ENCODE measurements at regions not wholly inside any gene's neighbourhood (a gene's known extent, or its start where the extent isn't known, plus 50 kb on each side); places are given as distances from the start of the nearest gene placed in this dataset.
"Not testable (repeated sequence)": the region's sequence is repeated elsewhere in the genome, so short reads cannot be mapped to it uniquely, and the experiment has no call there.

DNA sequence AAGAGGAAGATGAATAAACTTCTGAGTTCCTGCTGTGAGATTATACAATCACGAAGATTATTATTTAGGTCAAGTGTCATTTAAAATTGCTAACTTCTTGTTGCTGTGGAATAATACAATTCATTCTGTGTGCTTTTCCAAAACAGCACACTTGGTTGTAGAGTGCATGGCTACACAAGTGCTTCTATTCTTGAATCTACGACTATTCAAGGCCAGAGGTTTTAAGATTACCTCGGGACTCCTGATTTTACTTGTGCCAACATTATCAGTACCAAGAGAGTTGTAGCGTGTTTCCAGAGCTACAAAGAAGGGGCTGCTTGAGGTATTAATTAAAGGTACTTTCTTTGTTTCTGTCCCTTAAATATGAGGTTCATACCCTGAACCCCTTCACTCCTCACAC, 234.0 kb upstream of the PCDH9 start:
- DNase-seq (ENCODE audit: low spot score), result no peak

DNA sequence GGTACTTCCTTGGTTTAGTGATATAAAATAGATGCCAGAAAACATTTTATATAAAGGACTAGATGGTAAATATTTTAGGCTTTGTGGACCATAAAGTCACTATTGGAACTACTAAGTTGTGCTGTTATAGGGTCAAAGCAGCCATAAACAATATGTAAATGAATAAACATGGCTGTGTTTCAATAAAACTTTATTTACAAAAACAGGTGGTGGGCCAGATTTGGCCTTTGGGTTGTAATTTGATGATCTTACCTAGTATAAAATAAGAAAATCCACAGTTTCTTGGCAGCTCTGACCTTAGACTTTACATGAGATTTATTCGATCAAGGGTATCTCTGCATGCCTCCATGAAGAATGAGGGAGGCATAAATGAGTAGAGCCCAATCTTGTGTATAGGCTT, 232.0 kb upstream of the PCDH9 start:
- DNase-seq (ENCODE audit: low spot score), result no peak

DNA sequence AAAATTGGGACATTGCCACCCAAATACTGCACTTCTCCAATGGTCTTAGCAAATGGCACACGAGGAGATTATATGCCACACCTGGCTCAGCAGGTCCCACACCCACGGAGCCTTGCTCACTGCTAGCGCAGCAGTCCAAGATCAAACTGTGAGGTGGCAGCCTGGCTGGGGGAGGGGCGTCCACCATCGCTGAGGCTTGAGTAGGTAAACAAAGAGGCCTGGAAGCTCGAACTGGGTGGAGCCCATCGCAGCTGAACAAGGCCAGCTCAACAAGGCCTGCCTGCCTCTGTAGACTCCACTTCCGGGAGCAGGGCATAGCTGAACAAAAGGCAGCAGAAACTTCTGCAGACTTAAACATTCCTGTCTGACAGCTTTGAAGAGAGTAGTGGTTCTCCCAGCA, 222.4 kb upstream of the PCDH9 start:
- DNase-seq (ENCODE audit: low spot score), result not testable (repeated sequence)

- DNase-seq (ENCODE audit: low spot score), result no peak
Measured at GRCh38 chr13:67445436-67445835, 215.3 kb upstream of the PCDH9 start.

GRCh38 chr13:67443923-67444322, 213.8 kb upstream of the PCDH9 start:
- no peak for DNase-seq (ENCODE audit: low spot score)

GRCh38 chr13:67440236-67440975, 210.3 kb upstream of the PCDH9 start:
- DNase-seq (ENCODE audit: low spot score), result no peak

DNA sequence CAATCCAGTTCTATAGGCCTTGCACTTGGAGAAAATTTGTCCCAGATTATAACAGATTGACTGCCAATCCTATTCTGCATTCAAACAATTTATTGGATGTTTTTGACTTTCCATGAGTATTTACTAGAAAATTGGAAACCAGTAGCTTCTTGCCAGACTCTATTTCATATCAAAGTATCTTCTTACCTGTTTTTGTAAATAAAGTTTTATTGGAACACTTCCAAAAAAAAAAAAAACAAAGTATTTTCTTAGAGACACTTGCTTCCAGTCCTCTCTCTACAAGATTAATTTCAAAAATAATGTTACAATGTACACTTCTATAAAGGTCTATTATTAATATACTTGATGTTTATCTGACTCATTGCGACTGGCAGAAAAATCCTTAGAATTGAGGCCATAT, 209.2 kb upstream of the PCDH9 start:
- DNase-seq (ENCODE audit: low spot score), result no peak

DNA sequence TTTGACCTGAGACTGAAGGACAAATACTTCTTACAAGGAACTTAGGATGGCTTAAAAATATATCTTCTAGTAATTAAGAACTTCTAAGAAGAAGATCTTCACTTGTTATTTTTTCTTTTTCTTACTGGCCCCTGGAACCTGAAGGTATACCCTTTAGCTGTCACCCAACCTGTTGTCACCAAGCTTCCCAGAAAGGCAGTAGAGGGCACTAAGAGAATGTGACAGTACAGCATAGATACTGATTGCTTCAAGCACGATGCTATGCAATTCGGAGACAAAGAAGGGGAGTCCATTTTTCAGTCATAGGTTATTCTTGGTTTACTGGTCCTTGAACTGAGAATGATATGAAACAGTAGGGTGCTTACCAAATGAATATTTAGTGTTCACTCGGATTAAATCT, 208.3 kb upstream of the PCDH9 start:
- DNase-seq (ENCODE audit: low spot score), result no peak

- no peak for DNase-seq (ENCODE audit: low spot score)
Measured at GRCh38 chr13:67437244-67437643, 207.1 kb upstream of the PCDH9 start.

DNA sequence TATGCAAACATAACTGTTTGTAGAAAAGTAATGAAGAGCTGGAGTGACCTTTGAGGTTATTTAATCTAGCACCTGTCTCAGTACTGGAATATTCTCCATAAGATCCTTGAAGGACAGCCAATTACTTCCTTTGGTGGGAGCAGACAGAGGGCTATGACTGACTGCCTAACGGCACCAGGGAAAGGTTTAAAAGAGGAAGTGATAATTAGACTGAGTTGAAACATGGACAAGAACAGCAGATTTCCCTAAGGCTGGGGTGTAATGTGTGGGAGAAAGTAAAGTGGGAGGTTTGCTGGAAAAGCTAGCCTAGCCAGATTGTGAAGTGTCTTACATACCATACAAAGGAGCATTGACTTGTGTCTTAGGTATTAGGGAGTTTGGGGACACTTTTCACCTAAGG, 191.3 kb upstream of the PCDH9 start:
- no peak for DNase-seq (ENCODE audit: low spot score)

DNA sequence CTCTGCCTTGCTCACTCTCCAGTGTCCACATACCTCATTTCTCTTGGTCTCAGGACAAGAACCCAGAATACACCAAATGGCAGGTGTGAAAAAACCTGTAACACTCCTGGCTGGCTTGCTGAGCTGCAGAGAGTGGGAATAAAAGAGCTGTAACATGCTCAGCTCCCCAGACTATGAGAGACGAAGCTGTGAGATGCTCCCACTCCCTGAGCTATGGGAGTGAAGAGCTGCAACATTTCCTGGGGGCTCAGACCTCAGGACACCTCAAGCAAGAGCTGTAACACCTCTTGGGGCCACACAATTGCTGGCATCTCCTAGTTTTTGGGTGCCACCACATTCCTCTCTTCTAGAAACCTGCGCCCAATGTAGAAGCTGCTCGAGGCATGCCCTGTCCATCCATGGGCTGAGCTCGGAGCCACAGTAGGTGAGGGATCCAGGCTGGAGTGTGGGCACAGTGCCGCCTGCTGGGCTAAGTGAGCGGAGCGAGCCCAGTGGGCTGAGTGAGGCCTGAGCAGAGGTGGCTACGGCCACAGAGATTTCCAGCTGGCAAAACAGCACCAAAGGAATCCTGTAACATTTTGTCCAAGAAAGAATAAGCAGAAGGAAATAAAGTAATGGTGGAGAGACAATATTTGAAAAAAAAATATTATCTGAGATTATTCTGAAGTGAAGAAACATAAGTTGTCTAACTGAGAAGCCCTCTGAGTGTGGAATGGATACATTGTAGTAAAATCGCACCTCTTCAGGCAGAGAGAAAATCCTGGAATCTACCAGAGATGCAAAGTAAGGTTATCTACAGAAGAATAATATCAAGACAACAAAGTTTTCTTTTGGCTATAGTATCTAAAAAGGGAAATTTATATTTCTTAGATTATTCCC, 186.2 kb upstream of the PCDH9 start:
- peak; percentile 67 for DNase-seq (ENCODE audit: low spot score)

DNA sequence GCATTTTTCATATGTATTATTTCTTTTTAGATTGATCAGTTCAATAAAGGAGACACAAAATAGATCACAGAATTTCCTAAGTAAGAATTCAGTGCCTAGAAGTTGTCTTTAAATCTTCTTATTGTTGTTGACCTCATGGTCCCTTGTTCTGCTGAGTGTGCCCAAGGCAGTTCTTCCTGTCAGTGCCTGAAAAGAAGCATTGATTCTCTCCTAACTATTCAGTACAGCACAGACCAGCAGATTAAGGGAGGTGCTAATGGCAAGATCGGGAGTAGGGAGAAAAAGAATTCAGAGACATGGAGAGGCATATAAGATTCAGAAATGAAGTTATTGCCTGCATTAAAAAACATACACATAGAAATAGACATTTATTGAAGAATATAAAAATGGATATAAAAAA, 180.5 kb upstream of the PCDH9 start:
- no peak for DNase-seq (ENCODE audit: low spot score)

DNA sequence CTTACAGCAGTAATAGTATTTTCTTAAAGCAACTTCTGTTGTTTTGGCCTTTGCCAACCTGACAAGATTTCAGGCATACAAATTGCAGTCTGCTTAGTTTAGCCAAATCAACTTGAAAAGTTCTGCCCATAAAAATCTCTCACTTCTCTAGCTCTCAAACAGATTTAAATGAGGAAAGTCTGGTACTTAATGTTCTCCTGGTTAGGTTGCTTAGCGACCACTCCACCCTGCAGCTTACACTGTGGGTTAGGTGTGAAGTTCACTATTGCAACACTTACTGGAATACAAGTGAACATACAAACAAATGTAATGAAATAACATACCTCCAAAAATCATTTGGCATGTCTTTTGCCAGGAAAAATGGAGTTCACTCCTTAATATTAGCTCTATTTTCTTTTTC, 178.7 kb upstream of the PCDH9 start:
- peak; percentile 62 for DNase-seq (ENCODE audit: low spot score)

GRCh38 chr13:67402546-67402945, 172.4 kb upstream of the PCDH9 start:
- no peak for DNase-seq (ENCODE audit: low spot score)

GRCh38 chr13:67395577-67395976, 165.4 kb upstream of the PCDH9 start:
- DNase-seq (ENCODE audit: low spot score), result no peak

DNA sequence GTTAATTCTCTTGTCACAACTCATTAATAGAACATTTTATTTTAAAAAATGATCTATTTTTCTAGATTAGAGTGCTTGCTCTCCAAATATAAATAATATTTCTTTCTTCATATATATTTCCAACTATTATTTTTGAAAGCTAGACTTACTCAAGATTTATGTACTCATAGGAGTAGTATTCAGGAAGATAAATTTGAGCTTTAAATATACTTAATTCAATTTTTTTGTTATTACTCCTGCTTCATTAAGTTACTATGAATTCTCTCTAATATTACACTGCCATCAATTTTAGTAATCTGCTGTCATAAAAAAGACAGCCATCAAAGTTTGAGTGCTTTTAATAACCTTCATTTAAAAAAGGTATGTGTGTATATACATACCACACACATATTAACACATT, 161.9 kb upstream of the PCDH9 start:
- DNase-seq (ENCODE audit: low spot score), result no peak

DNA sequence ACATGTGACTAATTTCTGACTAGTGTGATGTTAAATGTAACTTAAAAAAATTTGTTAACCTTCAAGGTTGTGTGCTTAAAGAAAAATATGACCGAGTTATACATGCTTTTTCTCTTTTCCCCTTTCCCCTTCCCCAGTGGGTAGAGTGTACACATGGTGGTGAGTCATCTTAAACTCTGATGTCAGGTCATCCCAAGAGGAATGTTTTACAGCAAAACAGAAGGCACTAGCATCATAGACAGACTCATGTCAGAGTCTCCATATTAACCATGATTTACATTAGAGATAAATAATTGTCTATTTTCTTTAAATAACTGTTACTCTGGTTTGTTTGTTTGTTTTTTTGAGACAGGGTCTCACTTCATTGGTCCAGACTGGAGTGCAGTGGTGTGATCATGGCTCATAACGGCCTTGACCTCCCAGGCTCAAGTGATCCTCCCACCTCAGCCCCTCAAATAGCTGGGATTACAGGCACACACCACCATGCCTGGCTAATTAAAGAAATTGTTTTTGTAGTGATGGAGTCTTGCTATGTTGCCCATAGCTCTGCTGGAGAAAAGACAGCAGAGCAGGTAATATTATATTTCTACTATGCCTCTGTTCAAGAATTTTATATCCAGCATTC, 160.4 kb upstream of the PCDH9 start:
- DNase-seq (ENCODE audit: low spot score), result no peak

- no peak for DNase-seq (ENCODE audit: low spot score)
Measured at GRCh38 chr13:67389171-67389570, 159.0 kb upstream of the PCDH9 start.

GRCh38 chr13:67383109-67383757, 153.1 kb upstream of the PCDH9 start:
- DNase-seq (ENCODE audit: low spot score), result not testable (repeated sequence)

DNA sequence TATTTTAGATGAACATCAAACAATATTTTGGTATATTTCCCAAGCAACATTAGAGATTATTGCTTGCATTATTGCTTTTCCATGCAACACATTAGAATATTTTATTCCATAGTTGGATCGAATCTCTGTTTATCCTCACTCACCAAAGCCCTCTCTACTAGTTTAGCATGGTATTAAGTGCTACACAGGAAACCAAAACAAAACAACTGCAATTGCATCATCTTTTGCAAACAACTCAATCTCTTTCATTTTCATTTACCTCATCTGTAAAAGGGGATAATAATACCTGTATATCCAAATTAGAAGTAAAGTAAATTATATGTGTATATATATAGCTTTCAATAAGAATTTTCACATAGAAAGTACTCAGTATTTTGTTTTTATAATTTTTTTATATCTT, 147.8 kb upstream of the PCDH9 start:
- no peak for DNase-seq (ENCODE audit: low spot score)

GRCh38 chr13:67374391-67374790, 144.3 kb upstream of the PCDH9 start:
- no peak for DNase-seq (ENCODE audit: low spot score)

- DNase-seq (ENCODE audit: low spot score), result no peak
Measured at GRCh38 chr13:67372868-67373464, 142.8 kb upstream of the PCDH9 start.

All from HT-29 (cell line).